ENCODE measurements at regions not wholly inside any gene's neighbourhood (a gene's known extent, or its start where the extent isn't known, plus 50 kb on each side); places are given as distances from the start of the nearest gene placed in this dataset.

DNA sequence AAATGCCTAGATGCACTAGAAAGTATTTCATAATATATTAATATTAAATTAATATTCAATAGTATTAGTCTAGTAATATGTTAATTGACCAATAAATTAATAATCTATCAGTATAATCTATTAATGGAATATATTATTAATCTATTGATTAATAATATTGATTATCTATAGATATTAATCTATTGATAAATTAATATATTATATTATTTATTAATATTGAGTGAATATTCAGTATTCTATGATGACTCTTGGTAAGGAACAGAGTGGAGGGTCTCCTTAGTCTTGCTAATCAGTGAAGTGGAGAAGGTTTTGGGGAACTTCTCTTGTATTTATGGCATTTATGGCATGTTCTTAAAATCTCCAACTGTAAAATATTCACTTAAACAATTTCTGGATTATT lies 679.3 kb upstream of the FLRT2 start:
- TF ChIP-seq SMC3 (IDR thresholded peaks at IDR 0.05) (no peak), PHF8 (IDR thresholded peaks at IDR 0.05; ENCODE audit: borderline replicate concordance, low read depth) (no peak), CHD2 (IDR thresholded peaks at IDR 0.05; ENCODE audit: low read length, partially characterized antibody) (no peak), ESRRA (IDR thresholded peaks at IDR 0.05; ENCODE audit: borderline replicate concordance, low read length) (no peak), SREBF2 (IDR thresholded peaks at IDR 0.05) (no peak), USF2 (IDR thresholded peaks at IDR 0.05) (no peak)
- TF ChIP-seq, protein P1, sequence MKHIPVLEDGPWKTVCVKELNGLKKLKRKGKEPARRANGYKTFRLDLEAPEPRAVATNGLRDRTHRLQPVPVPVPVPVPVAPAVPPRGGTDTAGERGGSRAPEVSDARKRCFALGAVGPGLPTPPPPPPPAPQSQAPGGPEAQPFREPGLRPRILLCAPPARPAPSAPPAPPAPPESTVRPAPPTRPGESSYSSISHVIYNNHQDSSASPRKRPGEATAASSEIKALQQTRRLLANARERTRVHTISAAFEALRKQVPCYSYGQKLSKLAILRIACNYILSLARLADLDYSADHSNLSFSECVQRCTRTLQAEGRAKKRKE (CRISPR knock-in tag; IDR thresholded peaks at IDR 0.05; ENCODE audit: low read depth) = no peak
- CTCF ChIA-PET = no interaction called here
- Histone ChIP-seq H3K4me3 (no peak overlapping the region), H3K9me3 (no peaks in the 10 kb centered on the region), H3K27ac (no peak overlapping the region), H3K4me2 (no peak overlapping the region), H3K4me1 (no peaks in the 10 kb centered on the region)
- FAIRE-seq = no peak
- no peak for ATAC-seq
- POLR2A ChIA-PET = no interaction called here
- no peak for DNase-seq (ENCODE audit: low read depth in 1 of 2, low spot score in 1 of 2)

DNA sequence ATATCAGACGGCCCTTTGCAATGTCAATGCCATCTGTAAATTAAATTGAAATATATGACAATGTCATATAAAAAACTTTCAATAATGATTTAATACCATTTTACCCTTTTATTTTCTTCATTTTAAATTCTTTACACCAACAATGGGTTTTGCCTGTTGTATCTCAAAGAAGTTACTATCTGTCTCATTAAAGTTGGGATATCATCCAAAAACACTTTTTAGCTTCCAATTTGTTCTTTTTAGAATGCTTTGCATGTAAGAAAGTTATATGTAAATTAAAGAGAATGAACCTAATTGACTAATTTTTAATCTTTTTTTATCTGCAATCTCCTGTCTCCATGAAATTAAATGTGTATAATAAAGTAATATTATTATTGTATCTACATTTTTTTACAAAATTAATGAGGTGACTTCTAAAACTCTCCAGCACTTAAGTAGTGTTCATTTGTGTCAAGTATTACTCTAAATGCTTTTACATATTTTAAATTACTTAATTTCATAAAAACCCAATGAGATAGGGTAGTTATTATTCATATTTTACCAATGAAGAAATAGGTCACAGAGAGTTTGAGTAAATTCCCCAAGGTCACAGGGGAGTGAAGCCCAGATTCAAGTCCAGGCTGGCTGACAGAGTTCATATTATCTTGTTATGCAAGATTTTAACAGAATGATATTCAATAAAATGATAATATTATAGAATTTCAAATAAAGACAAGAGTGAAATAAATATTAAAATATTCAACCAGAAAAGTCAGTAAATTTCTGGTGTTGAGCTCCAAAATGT lies 673.0 kb upstream of the FLRT2 start:
- H3K9me3 ChIP-seq = no peaks in the 10 kb centered on the region
- ChIA-PET CTCF (no interaction called here), POLR2A (no interaction called here)
- H3K4me2 ChIP-seq = no peak overlapping the region
- ATAC-seq = no peak
- TF ChIP-seq BCL3 (IDR thresholded peaks at IDR 0.05) = no peak
- no peak for DNase-seq (ENCODE audit: low read depth in 1 of 2, low spot score in 1 of 2)
- H3K4me3 ChIP-seq = no peak overlapping the region
- no peak overlapping the region for H3K27ac ChIP-seq
- WGBS (ENCODE audit: missing lambda C conversion rate) = 12% methylated on average over 1 of the region's 1 CpG
- FAIRE-seq = no peak
- H3K4me1 ChIP-seq = no peaks in the 10 kb centered on the region

GRCh38 chr14:84857571-84857970 lies 672.4 kb upstream of the FLRT2 start:
- Histone ChIP-seq H3K4me1 (no peaks in the 10 kb centered on the region), H3K4me3 (no peak overlapping the region), H3K9me3 (no peaks in the 10 kb centered on the region), H3K27ac (no peak overlapping the region), H3K4me2 (no peak overlapping the region)
- ATAC-seq (no peak), DNase-seq (ENCODE audit: low read depth in 1 of 2, low spot score in 1 of 2) (no peak), FAIRE-seq (no peak)
- POLR2A ChIA-PET = no interaction called here
- CTCF ChIA-PET = no interaction called here
- TF ChIP-seq HOXA7 (CRISPR knock-in tag; IDR thresholded peaks at IDR 0.05) = no peak
- TF ChIP-seq, protein P1 (CRISPR knock-in tag; IDR thresholded peaks at IDR 0.05; ENCODE audit: low read depth) = no peak
- TF ChIP-seq USF2 (IDR thresholded peaks at IDR 0.05) = no peak
- TF ChIP-seq TP53 (CRISPR knock-in tag; IDR thresholded peaks at IDR 0.05) = no peak
- TF ChIP-seq, protein P2, sequence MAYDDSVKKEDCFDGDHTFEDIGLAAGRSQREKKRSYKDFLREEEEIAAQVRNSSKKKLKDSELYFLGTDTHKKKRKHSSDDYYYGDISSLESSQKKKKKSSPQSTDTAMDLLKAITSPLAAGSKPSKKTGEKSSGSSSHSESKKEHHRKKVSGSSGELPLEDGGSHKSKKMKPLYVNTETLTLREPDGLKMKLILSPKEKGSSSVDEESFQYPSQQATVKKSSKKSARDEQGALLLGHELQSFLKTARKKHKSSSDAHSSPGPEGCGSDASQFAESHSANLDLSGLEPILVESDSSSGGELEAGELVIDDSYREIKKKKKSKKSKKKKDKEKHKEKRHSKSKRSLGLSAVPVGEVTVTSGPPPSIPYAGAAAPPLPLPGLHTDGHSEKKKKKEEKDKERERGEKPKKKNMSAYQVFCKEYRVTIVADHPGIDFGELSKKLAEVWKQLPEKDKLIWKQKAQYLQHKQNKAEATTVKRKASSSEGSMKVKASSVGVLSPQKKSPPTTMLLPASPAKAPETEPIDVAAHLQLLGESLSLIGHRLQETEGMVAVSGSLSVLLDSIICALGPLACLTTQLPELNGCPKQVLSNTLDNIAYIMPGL (CRISPR knock-in tag; IDR thresholded peaks at IDR 0.05; ENCODE audit: borderline replicate concordance) = no peak
- TF ChIP-seq CTCF (IDR thresholded peaks at IDR 0.05) = no peak
- TF ChIP-seq KDM1A (IDR thresholded peaks at IDR 0.05; ENCODE audit: low read depth) = no peak
- TF ChIP-seq CEBPB (IDR thresholded peaks at IDR 0.05) = no peak
- TF ChIP-seq RAD21 (conservative IDR thresholded peaks at IDR 0.05 in 1 of 2, IDR thresholded peaks at IDR 0.05 in 1 of 2) = no peak
- TF ChIP-seq PHF8 (IDR thresholded peaks at IDR 0.05; ENCODE audit: borderline replicate concordance, low read depth) = no peak
- TF ChIP-seq SMC3 (IDR thresholded peaks at IDR 0.05) = no peak
- no peak for TF ChIP-seq CHD2 (IDR thresholded peaks at IDR 0.05; ENCODE audit: low read length, partially characterized antibody)
- no peak for TF ChIP-seq NFE2L2 (conservative IDR thresholded peaks at IDR 0.05; ENCODE audit: low read length)
- TF ChIP-seq HEYL (CRISPR knock-in tag; IDR thresholded peaks at IDR 0.05) = no peak
- TF ChIP-seq RFX5 (IDR thresholded peaks at IDR 0.05) = no peak
- no peak for TF ChIP-seq ZC3H11A (IDR thresholded peaks at IDR 0.05)
- no peak for TF ChIP-seq NR3C1 (IDR thresholded peaks at IDR 0.05)
